GM21390 (cell line): ENCODE measurements at regions not wholly inside any gene's neighbourhood (a gene's known extent, or its start where the extent isn't known, plus 50 kb on each side); places are given as distances from the start of the nearest gene placed in this dataset.
"Not testable (repeated sequence)": the region's sequence is repeated elsewhere in the genome, so short reads cannot be mapped to it uniquely, and the experiment has no call there.

ENCODE experiments used
- ATAC-seq: cut with Tn5 transposase; IDR thresholded peaks from one replicate; pipeline ENCODE4 v1.9.1; 2021; ENCODE audit not compliant: unreplicated experiment

DNA sequence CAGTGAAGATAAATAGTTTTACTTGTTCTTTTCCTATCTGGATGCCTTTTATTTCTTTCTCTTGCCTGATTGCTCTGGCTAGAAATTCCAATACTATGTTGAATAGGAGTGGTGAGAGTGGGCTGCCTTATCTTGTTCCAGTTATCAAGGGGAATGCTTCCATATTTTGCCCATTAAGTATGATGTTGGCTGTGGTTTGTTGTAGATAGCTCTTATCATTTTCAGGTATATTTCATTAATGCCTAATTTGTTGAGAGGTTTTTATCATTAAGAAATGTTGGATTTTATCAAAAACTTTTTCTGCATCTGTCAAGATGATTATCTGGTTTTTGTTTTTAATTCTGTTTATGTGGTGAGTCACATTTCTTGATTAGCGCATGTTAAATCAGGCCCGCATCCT is 655.8 kb downstream of the NUP35 start:
- ATAC-seq: no peak

- no peak for ATAC-seq
These were observed 658.2 kb downstream of the NUP35 start for GRCh38 chr2:183782436-183782835.

DNA sequence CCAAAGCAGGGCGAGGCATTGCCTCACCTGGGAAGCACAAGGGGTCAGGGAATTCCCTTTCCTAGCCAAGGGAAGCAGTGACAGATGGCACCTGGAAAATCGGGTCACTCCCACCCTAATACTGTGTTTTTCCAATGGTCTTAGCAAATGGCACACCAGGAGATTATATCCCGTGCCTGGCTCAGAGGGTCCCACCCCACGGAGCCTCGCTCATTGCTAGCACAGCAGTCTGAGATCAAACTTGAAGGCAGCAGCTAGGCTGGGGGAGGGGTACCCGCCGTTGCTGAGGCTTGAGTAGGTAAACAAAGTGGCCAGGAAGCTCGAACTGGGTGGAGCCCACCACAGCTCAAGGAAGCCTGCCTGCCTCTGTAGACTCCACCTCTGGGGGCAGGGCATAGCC is 664.6 kb downstream of the NUP35 start:
- ATAC-seq: not testable (repeated sequence)

GRCh38 chr2:183792165-183792924 is 668.1 kb downstream of the NUP35 start:
- not testable (repeated sequence) for ATAC-seq

DNA sequence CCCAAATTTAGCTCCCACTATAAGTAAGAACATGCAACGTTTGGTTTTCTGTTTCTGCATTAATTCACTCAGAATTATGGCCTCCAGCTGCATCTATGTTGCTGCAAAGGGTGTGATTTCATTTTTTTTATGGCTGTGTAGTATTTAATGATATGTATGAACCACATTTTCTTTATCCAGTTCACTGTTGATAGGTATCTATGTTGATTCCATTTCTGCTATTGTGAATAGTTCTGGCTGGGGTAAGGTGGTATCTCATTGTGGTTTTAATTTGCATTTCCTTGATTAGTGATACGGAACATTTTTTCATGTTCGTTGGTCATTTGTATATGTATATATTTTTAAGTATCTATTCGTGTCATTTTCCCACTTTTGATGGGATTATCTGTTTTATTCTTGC is 674.3 kb downstream of the NUP35 start:
- ATAC-seq: no peak

DNA sequence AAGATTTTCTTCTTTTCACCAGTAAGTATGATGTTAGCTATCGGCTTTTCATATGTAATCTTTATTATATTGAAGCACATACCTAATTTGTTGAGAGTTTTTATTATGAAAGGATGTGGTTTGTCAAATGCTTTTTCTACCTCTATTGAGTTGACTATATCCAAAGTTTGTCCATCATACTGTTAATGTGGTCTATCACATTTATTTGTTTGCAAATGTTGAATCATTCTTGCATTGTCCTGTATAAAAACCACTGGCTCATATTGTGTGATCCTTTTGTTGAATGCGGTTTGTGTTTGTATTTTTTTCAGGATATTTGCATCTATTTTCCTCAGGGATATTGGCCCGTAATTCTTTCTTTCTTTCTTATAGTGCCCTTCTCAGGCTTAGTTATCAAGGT is 675.5 kb downstream of the NUP35 start:
- ATAC-seq: no peak

DNA sequence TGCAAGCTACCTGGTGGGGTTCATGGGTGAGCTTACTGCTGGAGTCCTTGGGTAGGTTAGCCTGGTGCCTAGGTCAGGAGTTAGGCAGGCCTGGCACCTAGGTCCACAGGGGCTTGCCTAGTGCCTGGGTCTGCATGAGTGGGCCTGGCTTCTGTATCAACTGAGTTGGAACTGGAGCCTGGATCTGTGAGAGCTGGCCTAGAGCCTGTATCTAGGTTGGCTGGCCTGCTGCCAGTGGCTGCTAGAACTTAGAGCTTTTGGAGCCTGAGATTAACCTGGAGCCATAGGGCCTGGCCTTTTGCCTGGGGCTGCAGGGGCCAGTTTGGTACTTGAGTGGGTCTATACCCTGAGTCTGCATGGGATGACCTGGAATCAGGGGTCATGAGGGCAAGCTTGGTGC is 679.4 kb downstream of the NUP35 start:
- ATAC-seq: no peak

GRCh38 chr2:183807870-183808269 is 683.6 kb downstream of the NUP35 start:
- no peak for ATAC-seq

GRCh38 chr2:183809404-183809803 is 685.2 kb downstream of the NUP35 start:
- no peak for ATAC-seq

DNA sequence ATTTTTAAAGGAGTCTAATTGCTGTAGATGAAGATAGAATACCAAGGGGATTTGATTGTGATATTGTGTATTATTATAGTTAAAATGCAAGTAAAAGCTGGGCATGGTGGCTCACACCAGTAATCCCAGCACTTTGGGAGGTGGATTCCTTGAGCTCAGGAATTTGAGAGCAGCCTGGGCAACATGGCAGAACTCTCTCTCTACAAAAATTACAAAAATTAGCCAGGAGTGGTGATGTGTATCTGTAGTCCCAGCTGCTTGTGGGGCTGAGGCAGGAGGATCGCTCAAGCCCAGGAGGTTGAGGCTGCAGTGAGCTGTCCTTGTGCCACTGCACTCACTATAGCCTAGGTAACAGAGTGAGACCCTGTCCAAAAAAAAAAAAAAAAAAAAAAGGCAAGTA is 687.0 kb downstream of the NUP35 start:
- no peak for ATAC-seq

GRCh38 chr2:183812091-183812490 is 687.8 kb downstream of the NUP35 start:
- no peak for ATAC-seq

- ATAC-seq: no peak
These were observed 701.5 kb downstream of the NUP35 start for GRCh38 chr2:183825710-183826109.

DNA sequence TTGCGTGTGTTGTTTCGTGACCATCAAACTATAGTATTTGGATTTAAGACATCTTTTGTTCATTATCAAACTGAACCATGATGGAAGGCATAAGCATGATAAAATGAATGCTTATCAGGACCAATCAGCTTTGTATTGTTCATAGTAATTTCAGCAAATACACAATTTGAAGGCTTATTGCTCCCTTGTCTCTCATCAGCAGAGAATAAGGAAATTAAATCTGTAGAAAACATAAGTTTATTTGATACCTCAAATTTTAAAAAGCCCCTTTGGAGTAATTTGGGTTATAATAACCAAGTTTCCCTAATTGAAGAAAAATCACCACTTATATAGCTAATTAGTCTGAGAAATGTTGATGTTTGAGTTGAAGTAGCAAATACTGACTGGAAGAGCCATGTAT is 705.7 kb downstream of the NUP35 start:
- ATAC-seq: no peak

GRCh38 chr2:183837157-183837556 is 712.9 kb downstream of the NUP35 start:
- no peak for ATAC-seq

DNA sequence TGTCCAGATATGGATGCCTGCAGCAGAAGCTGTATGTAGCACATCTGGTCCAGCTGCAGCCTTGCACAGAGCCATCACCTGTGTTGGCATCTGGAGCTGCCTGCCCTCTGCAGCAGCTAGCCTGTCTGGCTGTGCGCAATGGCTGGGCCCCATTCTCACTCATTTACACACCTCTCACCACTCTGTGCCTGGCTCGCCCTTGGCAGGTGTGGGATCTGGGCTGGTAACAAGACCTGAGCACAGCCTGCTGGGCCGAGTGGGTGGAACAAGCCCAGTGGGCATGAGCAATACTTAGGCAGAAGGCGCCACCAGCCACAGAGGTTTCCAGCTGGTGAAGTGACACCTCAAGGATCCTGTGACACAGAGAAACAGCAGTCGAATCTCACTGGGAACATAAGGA is 714.1 kb downstream of the NUP35 start:
- no peak for ATAC-seq

GRCh38 chr2:183840061-183840584 is 715.9 kb downstream of the NUP35 start:
- no peak for ATAC-seq

- not testable (repeated sequence) for ATAC-seq
These were observed 725.6 kb downstream of the NUP35 start for GRCh38 chr2:183849826-183850225.

DNA sequence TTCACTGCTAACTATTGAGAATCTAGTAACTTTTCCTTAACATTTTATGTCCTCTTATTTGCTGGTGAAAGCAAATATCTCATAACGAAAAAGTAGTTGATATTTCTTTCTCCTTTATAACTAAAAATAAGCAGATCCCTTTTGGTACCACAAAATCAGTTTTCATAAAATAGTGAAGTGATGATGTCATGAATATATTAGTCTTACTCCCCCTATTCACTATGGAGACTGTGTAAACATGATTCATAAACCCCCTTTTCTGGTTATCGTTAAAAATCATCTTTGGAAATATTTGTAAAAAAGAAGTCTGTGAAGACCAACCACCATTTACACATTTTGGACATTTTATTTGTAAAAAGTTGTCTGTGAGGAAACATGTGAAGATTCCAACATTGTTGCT is 734.9 kb downstream of the NUP35 start:
- ATAC-seq: no peak

GRCh38 chr2:183866666-183867065 is 731.7 kb upstream of the ZNF804A start:
- ATAC-seq: no peak

DNA sequence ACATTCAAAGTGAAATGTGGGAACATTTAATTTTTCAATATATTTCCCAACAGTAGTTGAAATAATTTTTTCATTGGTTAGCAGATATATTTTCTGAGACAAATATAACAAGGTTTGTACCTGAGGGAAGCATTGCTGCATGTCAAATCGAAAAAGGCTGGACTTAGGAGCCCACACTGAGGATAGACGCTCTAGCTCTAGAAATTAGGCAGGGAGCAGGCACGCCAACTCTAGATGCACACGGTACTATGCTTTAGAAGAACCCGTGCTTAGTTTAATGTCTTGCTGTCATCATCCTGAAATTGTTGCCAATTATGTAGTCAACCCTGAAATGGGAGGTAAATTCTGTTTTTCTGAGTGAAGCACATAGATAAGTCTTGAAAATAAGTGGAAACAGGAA is 731.1 kb upstream of the ZNF804A start:
- ATAC-seq: no peak

DNA sequence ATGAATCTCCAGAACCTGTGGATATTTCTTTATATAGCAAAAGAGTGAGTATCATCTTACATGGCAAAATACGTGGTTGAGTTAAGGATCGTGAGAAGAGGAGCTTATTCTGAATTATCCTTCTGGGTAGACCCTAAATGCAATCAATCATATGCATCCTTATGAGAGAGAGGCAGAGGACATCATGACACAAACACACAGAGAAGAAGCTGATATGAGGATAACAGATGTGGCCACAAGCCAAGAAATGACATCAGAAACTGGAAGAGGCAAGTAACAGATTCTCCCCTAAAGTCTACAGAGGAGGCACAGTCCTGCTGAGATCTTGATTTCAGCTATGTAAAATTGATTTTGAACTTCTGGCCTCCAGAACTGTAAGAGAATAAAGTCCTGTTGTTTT is 730.2 kb upstream of the ZNF804A start:
- no peak for ATAC-seq

DNA sequence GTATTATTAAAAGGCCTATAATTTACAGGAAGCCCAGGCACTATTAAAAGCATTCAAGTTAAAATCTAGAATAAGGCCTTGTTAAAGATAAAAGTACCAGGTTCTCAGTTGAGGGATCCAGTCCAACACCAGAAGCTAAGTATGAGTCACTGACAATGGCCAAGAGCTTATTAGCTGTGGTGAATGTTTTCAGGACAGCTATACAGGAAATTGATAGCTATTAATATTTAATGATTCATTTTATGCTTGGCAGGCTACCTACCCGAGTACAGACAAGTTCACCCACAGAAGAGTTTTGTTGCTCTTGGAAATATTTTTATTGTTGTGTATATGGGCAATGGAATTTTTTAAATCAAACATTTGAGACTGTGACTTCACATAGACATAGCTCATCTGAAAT is 729.6 kb upstream of the ZNF804A start:
- no peak for ATAC-seq

GRCh38 chr2:183872131-183872530 is 726.2 kb upstream of the ZNF804A start:
- ATAC-seq: no peak
